Right lung (tissue), 2 donors: ENCODE measurements at regions not wholly inside any gene's neighbourhood (a gene's known extent, or its start where the extent isn't known, plus 50 kb on each side); places are given as distances from the start of the nearest gene placed in this dataset.

Experiments used
- DNase-seq, 2 donors: peaks; one replicate each; pipeline ENCODE4 v3.0.0-alpha.2; 2013

- DNase-seq, result no peak
Measured at GRCh38 chr11:80084608-80085007, 643.8 kb upstream of the TENM4 start.

GRCh38 chr11:80083531-80083951 is 642.7 kb upstream of the TENM4 start:
- no peak for DNase-seq

- DNase-seq, result no peak
Measured at GRCh38 chr11:80082406-80082805, 641.6 kb upstream of the TENM4 start.

GRCh38 chr11:80077113-80077512 is 636.3 kb upstream of the TENM4 start:
- DNase-seq, result no peak

- no peak for DNase-seq
Measured at GRCh38 chr11:80074837-80075236, 634.0 kb upstream of the TENM4 start.

GRCh38 chr11:80066291-80066690 is 625.5 kb upstream of the TENM4 start:
- DNase-seq, result no peak

GRCh38 chr11:80065086-80065485 is 624.3 kb upstream of the TENM4 start:
- no peak for DNase-seq

GRCh38 chr11:80061056-80061455 is 620.2 kb upstream of the TENM4 start:
- no peak for DNase-seq

DNA sequence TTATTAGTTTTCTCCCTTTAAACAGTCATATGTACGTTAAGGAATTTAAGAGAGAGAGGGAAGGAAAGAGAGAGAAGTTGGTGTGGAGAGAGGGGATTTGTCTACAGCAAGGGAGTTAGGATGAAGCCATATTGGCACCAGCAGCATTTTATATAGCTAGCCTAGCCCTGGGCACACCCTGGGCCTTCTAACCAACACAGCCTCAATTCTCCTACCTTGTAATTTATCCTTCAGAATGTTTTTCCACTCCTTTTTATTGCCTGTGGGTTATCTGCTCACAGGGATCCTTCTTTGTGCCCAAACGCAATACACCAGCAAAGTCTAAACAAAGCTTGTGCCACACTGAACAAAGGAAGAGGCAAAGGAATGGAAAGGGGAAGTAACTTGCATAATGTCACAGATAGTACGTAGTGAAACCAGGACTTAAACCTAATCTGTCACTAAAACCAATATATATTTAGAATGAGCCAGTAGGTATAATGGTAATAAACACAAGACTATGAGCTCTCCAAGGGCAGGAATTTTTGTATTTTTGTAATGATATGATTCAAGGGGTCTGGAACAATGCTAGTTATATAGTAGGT is 613.8 kb upstream of the TENM4 start:
- DNase-seq, result no peak

DNA sequence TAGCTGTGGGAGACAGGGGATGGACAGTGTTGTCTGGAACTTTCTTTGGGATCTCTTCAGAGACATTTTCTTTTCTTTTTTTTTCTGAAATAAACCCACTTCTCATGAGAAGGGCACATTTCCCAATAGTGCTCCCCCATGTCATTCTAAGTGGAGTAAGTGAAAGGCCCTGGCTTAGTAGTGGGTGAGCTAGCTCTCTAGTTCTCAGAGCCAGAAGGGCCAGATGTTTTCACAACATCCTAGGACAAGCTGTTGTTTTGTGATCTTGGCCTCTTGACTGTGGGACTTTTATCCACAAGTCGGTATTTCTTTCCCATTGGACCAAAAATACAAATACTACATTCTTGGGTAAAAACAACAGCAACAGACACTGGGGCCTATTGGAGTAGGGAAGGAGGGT is 607.7 kb upstream of the TENM4 start:
- DNase-seq, result peak; percentile 13 to 20

DNA sequence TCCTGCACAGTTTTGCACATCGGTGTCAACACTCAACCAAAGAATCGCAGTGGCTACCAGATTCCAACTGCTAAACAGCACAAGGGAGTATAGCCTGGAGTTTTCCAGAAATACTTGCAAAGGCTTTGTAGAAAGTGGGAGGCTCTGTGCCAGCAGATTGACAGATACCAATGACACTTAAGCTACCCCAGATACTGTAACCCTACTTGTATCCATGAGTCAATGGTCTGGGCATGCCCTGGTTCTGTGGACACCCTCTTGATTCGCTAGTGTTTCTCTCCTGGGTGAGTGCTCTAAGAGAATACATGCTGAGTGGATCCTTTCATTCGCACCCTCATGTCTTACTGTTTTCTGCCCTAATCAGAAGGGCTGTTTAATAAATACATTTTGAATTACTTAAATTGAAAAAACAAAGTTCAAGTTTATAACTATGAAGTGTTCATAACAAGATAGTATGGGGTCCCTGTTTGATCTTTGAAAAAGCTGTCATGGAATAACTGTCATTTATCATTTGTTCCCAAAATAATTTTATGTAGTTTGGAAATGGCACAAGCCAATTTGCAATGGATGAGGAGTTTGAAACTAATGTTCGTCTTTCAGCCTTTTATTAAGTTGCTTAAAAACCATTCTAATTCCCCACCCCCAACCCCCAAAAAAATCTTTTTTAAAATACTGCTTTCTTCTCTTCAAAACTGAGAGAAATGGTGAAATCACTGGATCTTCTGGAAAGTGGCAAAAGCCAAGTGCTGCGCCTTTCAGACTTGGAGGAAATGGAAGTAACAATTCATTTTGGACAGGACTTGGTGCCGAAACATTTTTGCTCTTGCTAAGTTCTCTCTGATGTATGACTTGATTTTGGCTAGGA is 600.5 kb upstream of the TENM4 start:
- DNase-seq, result peak; percentile 49 to 65

GRCh38 chr11:80034801-80035200 is 594.0 kb upstream of the TENM4 start:
- no peak for DNase-seq

DNA sequence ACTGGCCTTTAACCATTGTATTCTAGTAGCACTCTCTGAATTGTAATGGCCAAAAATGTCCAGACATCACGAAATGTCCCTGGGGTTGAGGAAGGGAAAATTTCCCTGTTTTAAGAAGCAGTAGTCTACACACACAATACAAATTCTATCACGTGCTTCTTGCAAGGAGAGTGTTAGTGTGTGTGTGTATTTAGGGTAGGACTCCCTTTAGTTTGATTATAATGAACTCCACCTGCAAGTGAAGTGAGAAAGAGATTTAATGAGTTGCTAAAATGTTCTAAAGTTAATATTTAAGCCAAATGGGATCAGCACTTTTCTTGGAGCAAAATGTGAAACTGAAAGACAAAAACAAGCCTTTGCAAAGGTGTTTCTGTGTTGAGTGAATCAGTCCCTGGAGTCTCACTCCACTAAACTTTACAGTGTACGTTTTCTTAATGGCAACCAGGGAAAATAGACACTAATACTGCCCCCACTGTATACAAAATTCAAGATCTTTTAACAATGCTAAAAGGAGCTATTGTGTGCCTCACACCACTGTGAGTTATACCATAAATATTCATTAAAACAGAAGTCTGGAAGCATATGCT is 590.3 kb upstream of the TENM4 start:
- no peak for DNase-seq

GRCh38 chr11:80028998-80029397 is 588.2 kb upstream of the TENM4 start:
- DNase-seq, result no peak

DNA sequence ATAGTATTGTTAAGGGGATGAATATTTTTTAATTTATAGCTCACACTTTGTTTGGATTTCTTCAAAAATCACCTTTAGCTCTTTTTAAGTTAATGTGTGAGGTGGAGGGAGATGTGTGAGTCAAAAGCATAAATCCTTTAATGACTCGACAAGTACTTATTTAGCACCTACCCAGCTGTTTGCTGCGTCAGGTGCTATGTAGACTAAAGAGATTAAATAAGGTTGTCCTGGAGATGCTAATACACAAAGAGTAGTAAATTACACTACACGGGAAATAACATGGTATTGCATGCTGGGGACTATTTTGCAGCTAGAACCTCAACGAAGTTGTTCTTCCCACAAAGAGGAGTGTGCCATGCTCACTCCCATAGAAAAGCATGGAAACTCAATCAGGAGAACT is 583.3 kb upstream of the TENM4 start:
- DNase-seq, result no peak

GRCh38 chr11:80023386-80023785 is 582.6 kb upstream of the TENM4 start:
- DNase-seq, result no peak

DNA sequence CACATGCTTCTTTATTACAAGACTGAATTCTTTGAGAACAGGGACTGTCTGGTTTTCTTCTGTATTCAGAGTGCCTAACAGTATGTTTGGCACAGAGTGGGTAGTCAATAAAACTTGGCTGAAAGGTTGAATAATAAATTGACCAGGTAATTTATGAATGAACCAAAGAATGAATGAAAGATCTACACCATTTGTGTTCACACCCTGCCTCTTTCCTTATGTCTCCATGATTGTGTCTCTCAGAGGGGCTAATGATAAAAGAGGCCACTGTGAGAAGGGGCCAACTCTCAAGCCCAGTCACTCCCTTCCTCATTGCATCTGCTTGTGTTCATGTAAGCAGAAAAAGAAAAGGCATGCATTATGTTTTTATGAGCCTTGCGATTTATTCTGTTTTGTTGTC is 569.7 kb upstream of the TENM4 start:
- DNase-seq, result no peak

- peak; percentile 13 to 36 for DNase-seq
Measured at GRCh38 chr11:80009081-80009480, 568.3 kb upstream of the TENM4 start.

DNA sequence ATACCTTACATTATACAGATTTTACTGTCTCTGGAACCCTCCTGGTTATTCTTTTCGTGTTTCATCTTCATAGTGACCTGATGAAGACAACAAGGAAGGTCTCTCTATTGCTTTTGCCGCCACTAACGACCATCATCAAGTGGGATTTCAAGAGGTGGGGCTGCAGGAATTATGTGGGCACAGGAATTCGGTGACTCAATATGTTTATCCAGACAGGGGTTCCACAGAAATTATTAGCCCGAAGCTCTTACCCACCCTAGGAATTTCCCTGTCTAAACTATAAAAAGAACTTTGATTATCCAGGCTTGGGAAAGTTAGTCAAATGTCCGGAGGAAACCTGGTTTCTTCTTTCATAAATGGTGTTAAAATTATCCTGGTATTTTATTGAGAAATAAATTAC is 566.8 kb upstream of the TENM4 start:
- no peak for DNase-seq

DNA sequence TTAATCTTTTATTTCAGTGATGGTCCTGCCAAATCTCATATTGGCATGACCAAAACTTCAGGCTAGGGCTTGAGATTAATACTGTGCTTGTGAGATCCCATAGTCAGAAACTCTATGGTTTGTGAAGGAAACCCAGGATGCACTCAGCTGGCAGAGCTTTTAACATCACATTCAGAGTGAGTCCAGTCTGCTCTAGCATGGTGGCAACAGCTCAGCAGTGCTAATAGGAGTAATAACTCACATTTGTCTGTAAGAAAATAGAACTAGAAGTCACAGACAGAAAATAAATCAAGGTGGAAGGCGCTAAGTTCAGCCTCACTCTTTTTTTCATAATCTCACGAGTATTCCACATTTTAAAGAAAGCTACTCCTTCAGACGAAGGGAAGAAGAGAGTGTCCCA is 549.3 kb upstream of the TENM4 start:
- no peak for DNase-seq

DNA sequence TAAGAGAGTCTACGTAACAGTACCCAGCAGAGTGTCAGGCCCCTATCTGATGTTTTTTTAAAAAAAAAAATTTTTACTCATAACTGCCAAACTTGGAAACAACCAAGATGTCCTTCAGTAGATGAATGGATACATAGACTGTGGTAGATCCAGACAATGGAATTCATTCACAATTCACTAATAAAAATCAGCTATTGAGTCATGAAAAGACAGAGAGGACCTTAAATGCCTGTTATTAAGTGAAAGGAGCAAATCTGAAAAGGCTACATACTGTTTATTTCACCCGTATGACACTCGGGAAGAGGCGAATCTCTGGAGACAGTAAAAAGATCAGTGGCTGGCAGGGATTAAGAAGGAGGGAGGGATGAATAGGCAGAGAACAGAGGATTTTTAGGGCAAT is 541.4 kb upstream of the TENM4 start:
- DNase-seq, result no peak

DNA sequence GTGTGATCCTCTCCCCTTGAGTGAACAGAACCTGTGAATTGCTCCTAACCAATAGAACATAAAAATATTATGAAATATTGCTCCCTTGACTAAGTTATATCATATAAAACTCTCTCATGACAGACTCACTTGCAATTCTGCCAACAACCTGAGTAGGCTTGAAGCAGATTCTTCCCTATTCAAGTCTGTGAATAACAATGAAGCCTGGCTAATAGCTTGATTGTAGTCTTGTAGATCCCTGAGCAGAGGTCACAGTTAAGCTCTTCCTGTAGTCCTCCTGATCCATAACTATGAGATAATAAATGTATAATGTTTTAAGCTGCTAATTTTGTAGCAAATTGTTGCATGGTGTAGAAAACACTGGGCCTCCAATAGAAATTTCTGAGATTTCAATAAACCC is 540.1 kb upstream of the TENM4 start:
- DNase-seq, result no peak
